ENCODE measurements at regions not wholly inside any gene's neighbourhood (a gene's known extent, or its start where the extent isn't known, plus 50 kb on each side); places are given as distances from the start of the nearest gene placed in this dataset.
"Not testable (repeated sequence)": the region's sequence is repeated elsewhere in the genome, so short reads cannot be mapped to it uniquely, and the experiment has no call there.

DNA sequence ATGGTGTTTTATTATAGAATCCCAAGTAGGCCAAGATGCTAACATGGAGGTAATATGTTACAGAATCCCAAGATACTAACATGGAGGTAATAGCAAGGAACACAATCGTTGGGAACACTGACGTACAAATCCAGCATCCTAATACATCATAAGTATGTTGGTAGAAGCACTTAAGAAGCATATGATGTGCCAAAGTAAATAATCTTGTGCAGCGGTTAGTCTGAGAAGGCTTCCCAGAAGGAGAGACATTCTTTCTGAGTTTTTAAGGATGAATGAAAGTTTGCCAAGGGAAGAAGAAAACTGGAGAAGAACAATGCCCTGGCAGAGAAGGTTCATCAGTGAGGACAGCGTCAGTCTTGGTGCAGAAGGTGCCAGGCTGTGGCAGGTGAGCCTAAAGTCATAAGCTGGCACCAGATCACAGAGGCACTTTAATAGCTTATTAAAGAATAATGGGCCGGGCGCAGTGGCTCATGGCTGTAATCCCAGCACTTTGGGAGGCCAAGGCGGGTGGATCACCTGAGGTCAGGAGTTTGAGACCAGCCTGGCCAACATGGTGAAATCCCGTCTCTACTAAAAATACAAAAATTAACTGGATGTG lies 294.5 kb upstream of the PIK3R1 start:
- Histone ChIP-seq H3K27me3 (ENCODE audit: control insufficient read depth, insufficient read depth, low read length) (no peaks in the 10 kb centered on the region), H3K4me3 (ENCODE audit: low read depth, low read length) (no peak overlapping the region), H3K36me3 (ENCODE audit: control insufficient read depth, insufficient read depth, low read length) (no peaks in the 10 kb centered on the region)
- TF ChIP-seq, protein P1, sequence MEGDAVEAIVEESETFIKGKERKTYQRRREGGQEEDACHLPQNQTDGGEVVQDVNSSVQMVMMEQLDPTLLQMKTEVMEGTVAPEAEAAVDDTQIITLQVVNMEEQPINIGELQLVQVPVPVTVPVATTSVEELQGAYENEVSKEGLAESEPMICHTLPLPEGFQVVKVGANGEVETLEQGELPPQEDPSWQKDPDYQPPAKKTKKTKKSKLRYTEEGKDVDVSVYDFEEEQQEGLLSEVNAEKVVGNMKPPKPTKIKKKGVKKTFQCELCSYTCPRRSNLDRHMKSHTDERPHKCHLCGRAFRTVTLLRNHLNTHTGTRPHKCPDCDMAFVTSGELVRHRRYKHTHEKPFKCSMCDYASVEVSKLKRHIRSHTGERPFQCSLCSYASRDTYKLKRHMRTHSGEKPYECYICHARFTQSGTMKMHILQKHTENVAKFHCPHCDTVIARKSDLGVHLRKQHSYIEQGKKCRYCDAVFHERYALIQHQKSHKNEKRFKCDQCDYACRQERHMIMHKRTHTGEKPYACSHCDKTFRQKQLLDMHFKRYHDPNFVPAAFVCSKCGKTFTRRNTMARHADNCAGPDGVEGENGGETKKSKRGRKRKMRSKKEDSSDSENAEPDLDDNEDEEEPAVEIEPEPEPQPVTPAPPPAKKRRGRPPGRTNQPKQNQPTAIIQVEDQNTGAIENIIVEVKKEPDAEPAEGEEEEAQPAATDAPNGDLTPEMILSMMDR (IDR thresholded peaks at IDR 0.05; ENCODE audit: insufficient read depth, low read length, poor library complexity, severe bottlenecking) = no peak
- DNase-seq (ENCODE audit: low read depth) = no peak

DNA sequence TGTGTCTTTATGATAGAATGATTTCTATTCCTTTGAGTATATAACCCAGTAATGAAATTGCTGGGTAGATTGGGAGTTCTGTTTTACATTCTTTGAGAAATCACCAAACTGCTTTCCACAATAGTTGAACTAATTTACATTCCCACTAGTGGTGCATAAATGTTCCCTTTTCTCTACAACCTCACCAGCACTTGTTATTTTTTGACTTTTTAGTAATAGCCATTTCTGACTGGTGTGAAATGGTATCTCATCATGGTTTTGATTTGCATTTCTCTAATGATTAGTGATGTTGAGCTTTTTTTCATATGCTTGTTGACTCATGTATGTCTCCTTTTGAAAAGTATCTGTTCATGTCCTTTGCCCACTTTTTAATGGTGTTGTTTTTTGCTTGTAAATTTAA lies 296.0 kb upstream of the PIK3R1 start:
- not testable (repeated sequence) for H3K4me3 ChIP-seq (ENCODE audit: low read depth, low read length); H3K27me3 ChIP-seq (ENCODE audit: control insufficient read depth, insufficient read depth, low read length); DNase-seq (ENCODE audit: low read depth); H3K36me3 ChIP-seq (ENCODE audit: control insufficient read depth, insufficient read depth, low read length)

DNA sequence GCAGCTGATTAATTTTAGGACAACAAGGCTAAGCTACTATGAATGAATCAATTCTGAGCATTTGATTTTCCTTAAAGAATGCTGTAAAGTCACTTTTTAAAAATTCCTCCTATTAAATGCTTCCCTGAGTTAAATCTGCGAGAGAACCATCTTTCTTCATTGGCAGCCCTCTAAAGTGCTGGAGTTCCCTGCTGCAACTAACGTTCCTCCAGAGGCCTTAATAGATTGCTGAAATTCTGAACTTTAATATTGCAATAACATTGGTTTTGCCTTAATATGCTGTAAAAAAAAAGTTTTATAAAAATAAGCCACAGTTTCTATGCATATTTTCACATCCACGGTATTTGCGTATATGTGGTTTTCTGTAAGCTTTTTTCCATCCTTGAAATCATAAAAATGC lies 298.0 kb upstream of the PIK3R1 start:
- TF ChIP-seq, protein P1 (IDR thresholded peaks at IDR 0.05; ENCODE audit: insufficient read depth, low read length, poor library complexity, severe bottlenecking) = no peak
- no peaks in the 10 kb centered on the region for H3K27me3 ChIP-seq (ENCODE audit: control insufficient read depth, insufficient read depth, low read length)
- no peaks in the 10 kb centered on the region for H3K36me3 ChIP-seq (ENCODE audit: control insufficient read depth, insufficient read depth, low read length)
- H3K4me3 ChIP-seq (ENCODE audit: low read depth, low read length) = no peak overlapping the region
- DNase-seq (ENCODE audit: low read depth) = no peak

DNA sequence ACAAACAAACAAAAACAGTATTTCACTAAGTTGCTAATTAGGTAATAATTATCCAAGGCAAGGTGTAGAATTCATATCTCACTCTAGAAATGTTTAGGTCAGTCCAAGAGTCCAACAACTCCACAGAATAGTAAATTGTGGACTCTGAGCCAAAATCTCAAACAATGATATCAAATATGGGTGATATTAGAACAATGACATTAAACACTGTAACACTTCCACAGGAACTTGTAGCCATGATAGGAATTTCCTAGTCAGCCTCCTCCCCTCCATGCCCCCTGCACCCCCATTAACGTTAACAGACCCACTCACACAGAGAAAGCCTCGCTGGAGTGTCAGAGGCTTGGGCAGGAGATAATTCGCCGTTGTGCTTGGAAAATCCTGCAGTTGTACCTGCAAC lies 305.0 kb upstream of the PIK3R1 start:
- H3K27me3 ChIP-seq (ENCODE audit: control insufficient read depth, insufficient read depth, low read length) = no peaks in the 10 kb centered on the region
- H3K36me3 ChIP-seq (ENCODE audit: control insufficient read depth, insufficient read depth, low read length) = no peaks in the 10 kb centered on the region
- DNase-seq (ENCODE audit: low read depth) = no peak
- no peak overlapping the region for H3K4me3 ChIP-seq (ENCODE audit: low read depth, low read length)
- TF ChIP-seq, protein P1 (IDR thresholded peaks at IDR 0.05; ENCODE audit: insufficient read depth, low read length, poor library complexity, severe bottlenecking) = no peak

DNA sequence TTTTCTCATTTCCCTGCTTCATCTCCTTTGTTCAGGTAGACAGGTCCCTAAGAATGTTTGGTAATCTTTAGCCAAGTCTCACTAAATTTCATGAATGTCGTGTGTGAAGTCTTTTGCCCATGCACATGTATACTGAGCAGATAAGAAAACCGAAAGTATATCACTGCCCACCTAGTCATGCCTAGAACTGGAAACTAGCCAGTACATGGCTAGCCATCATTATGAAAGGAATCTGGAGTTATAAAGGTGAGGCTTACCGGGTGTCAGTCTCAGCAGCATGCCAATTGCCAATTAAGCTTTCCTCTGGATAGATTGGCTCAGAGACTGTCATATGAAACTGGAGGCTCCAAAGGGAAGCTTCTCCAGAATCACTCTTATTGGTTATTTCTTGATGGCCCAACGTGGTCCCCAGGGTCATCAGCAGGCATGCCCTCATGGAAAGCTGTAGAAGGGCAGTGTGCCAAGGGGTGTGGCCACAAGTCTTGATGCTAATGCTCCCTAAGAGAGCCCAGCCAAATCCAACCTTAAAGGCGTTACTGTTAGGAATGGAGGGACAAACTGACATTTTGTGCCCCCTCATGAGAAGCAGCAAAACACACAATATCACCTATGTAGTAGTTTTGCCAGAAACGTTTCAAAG lies 307.3 kb upstream of the PIK3R1 start:
- Histone ChIP-seq H3K36me3 (ENCODE audit: control insufficient read depth, insufficient read depth, low read length) (no peaks in the 10 kb centered on the region), H3K27me3 (ENCODE audit: control insufficient read depth, insufficient read depth, low read length) (no peaks in the 10 kb centered on the region), H3K4me3 (ENCODE audit: low read depth, low read length) (no peak overlapping the region)
- TF ChIP-seq, protein P1 (IDR thresholded peaks at IDR 0.05; ENCODE audit: insufficient read depth, low read length, poor library complexity, severe bottlenecking) = no peak
- DNase-seq (ENCODE audit: low read depth) = no peak

DNA sequence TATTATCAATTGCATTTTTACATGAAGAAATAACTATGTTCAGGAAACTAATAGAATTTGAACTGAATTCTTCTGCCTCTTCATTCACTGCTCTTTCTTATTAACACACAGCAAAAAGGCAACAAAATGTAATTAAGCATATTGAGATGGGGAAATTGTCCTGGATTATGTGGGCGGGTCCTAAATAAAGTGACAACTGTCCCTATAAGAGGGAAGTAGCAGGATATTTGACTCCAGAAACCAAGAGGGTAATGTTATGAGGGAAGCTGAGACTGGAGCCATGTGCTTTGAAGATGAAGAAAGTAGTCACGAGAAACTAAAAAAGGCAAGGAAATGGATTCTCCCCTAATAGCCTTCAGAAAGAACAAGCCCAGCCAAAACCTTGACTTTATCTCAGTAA lies 311.2 kb upstream of the PIK3R1 start:
- TF ChIP-seq, protein P1 (IDR thresholded peaks at IDR 0.05; ENCODE audit: insufficient read depth, low read length, poor library complexity, severe bottlenecking) = no peak
- no peaks in the 10 kb centered on the region for H3K36me3 ChIP-seq (ENCODE audit: control insufficient read depth, insufficient read depth, low read length)

More for the DNA sequence above, 311.2 kb upstream of the PIK3R1 start:
- Histone ChIP-seq H3K27me3 (ENCODE audit: control insufficient read depth, insufficient read depth, low read length) (no peaks in the 10 kb centered on the region), H3K4me3 (ENCODE audit: low read depth, low read length) (no peak overlapping the region)
- no peak for DNase-seq (ENCODE audit: low read depth)

All from kidney epithelial cell (primary cell).